ENCODE measurements at regions not wholly inside any gene's neighbourhood (a gene's known extent, or its start where the extent isn't known, plus 50 kb on each side); places are given as distances from the start of the nearest gene placed in this dataset.

- peak; percentile 56 for DNase-seq (ENCODE audit: low spot score)
Measured at GRCh38 chr2:138846216-138846821, 66.1 kb upstream of the NXPH2 start.

DNA sequence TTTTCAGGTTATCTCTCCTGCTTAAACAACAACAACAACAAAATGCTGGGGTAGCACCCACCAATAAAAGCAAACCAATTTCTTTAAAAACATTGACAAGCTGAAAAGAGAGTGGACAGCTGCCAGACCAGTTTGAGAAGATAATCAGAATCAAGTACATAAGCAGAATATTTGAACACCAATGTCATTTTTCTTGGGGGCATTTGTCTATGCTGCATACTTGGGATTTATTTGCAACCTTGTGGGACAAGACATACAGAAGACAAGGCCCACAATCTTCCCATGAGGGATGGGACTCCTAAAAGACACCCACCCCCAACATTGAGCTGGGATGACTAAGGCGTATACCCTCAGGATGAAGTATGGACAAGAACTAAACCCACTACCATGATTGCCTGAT, 62.2 kb upstream of the NXPH2 start:
- no peak for DNase-seq (ENCODE audit: low spot score)

- peak; percentile 9 for DNase-seq (ENCODE audit: low spot score)
Measured at GRCh38 chr2:138841459-138841858, 61.3 kb upstream of the NXPH2 start.

GRCh38 chr2:138838851-138839620, 58.8 kb upstream of the NXPH2 start:
- no peak for DNase-seq (ENCODE audit: low spot score)

DNA sequence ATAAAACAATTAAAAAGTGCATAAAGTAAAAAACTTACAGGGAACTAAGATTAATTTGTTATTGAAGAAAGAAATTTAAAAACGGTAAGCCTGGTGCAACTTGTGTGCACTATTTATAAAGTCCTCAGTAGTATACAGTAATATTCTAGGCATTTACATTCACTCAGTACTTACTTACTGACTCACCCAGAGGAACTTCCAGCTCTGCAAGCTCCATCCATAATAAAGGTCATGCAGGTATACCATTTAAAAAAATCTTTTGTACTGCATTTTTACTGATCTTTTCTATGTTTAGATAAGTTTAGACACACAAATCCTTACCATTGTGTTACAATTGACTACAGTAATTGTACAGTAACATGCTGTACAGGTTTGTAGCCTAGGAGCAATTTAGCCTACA, 51.5 kb upstream of the NXPH2 start:
- DNase-seq (ENCODE audit: low spot score) = no peak

GRCh38 chr2:138831154-138831553, 51.0 kb upstream of the NXPH2 start:
- DNase-seq (ENCODE audit: low spot score) = no peak

- no peak for DNase-seq (ENCODE audit: low spot score)
Measured at GRCh38 chr2:138830547-138830946, 50.4 kb upstream of the NXPH2 start.
